ENCODE measurements at regions not wholly inside any gene's neighbourhood (a gene's known extent, or its start where the extent isn't known, plus 50 kb on each side); places are given as distances from the start of the nearest gene placed in this dataset.

GRCh38 chr10:128712661-128713400 lies 586.6 kb upstream of the MKI67 start:
- DNase-seq (ENCODE audit: low read depth) = no peak

DNA sequence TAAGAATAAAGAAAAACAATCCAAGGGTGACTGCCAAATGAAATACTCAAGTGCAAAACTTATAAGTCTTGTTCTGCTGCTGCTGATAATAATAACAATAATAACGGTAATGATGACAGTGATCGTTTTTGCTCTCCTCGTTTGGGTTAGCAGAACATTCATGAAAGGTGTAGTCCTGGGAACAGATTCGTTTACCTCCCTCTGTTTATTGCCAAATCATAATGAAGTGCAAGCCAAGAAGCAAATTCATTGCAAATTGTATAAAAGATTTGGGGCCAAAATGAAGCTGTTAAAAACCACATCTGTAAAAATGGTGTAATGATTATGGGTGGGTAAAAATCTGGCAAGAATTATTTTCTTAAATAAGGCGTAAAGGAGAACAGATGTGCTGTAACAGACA lies 587.2 kb upstream of the MKI67 start:
- no peak for DNase-seq (ENCODE audit: low read depth)

DNA sequence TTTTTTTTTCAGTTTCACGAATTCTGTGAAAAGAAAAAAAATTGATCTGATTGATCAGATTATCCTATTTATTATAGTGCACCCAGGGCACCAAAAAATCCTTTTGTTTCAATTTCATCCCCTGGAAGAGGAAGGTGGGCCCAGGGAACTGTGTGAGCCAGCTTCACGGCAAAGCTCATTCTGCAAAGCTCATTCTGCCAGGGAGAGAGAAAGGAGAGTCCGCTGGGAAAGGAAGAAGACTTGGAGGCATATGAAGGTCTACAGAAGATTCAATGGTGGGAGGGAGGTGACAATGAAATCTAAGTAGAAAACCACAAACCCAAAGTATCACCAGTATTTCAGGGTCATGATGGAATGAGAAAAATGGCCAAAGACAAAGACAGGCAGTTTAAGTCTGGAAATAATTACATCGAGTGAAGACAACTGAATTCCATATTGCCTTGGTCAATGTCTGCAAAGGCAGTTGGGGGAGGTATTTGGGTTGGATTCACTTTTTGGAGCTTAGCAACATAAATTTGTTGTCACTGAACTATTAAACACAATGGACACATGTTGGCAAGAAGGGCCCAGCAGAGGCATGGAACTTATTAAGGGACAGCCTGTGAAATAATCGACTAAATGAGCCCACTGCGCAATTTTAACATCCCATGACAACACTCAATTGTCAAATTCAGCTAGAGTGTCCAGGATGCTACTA lies 587.8 kb upstream of the MKI67 start:
- no peak for DNase-seq (ENCODE audit: low read depth)

DNA sequence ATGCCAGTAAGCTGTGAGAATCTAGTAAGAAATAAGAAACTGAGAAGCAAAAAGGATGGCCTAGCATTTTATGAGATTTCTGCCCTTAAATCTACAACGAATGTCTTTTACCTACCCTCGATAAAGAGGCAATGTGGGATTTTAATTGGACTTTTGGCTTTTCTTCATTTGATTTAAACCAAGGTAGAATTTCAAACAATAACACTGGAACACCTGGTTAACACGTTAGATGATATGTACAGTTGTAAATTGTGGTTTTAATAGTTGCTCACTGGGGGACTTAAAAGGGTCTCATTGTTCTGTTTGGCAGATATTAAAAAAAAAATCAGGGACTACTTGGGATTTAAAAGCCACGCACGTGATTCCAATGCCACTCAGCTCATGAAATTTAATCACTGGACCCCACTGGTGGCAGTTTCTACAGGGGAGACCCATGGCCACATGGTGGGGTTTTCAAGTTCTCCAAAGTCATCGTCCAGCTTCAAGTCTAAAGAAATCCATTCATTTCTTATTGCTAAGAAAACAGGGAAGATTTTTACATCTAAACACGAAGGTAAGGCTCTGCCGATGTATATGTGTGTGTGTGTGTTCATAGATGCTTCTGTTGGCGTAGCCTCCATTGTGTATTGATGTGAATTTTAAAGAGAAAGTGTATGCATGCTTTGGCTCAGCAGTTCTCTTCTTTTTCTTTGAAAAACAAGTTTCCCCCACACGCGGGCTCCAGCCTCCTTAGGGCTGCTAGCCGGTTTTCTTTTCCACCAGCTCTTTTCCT lies 588.6 kb upstream of the MKI67 start:
- DNase-seq (ENCODE audit: low read depth) = no peak

DNA sequence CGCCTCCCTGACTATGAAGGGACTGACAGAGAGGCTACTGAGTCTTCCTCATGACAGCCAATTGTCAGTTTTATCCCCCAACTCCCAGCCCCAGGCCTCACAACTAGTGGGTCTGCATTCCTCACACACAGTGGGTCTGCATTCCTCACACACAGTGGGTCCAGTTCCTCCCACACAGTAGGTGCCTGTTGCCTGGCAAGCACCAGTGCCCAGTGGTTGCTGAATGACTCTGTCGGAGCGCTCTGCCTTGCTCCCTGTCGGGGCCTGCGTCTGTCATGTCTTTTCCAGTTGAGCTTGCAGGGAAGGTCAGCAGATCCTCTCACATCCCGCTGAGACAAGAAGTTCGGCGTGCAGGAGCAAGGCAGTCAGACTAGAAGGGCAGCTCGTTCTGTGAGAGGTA lies 590.0 kb upstream of the MKI67 start:
- no peak for DNase-seq (ENCODE audit: low read depth)

- no peak for DNase-seq (ENCODE audit: low read depth)
Observed at GRCh38 chr10:128721963-128722445, 595.8 kb upstream of the MKI67 start.

DNA sequence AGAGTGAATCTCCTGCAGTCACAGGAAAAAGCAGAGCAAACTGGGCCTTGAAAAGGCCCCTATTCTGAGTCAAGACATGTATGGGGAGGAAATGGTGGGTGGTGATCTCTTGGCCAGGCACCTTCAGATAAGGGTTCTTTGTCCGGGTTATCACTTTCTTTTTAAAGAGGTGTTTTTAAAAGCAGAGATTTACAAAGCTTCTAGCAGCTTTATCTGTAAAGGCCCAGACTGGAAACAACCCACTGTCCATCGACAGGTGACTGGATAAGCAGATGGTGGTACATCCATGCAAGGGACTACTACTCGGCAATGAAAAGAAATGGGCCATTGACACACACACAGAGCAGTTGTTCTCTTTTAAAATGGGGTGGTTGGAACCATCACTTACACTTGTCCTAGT lies 596.7 kb upstream of the MKI67 start:
- DNase-seq (ENCODE audit: low read depth) = no peak

GRCh38 chr10:128723631-128724205 lies 597.5 kb upstream of the MKI67 start:
- no peak for DNase-seq (ENCODE audit: low read depth)

DNA sequence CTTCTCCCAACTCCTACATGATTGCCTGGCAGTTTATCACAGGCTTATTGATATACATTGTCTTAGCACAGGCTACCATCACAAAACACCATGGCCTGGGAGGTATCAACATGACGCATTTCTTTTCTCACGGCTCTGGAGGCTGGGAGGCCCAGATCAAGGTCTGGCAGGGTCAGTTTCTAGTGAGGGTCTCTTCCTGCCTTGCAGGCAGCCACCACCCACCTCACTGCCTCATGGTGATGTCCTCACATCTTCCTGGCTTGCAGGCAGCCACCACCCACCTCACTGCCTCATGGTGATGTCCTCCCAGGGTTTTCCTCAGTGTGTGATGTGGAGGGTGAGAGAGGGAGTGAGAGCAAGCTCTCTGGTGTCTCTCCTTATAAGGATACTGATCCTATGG lies 599.3 kb upstream of the MKI67 start:
- DNase-seq (ENCODE audit: low read depth) = no peak

DNA sequence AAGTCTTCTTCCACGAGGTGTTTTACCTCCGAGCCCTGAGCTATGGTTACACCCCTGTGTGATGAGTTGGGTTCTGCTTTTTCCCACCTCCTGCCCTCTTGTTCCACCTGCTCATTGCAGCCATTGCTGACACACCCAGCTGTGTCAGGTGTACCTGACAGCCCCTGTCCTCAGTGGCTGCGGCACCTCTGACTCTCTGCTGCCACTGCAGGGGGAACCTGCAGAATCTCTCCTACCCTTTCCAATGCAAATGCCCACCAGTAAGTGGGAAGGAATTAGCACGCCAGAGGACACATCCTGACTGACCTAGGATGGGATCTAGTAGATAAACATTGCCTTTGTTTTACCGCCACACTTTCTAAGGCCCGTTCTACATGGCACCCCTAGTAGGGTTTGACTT lies 600.9 kb upstream of the MKI67 start:
- DNase-seq (ENCODE audit: low read depth) = no peak

- DNase-seq (ENCODE audit: low read depth) = no peak
Observed at GRCh38 chr10:128729910-128730420, 603.7 kb upstream of the MKI67 start.

GRCh38 chr10:128730922-128731321 lies 604.7 kb upstream of the MKI67 start:
- DNase-seq (ENCODE audit: low read depth) = no peak

DNA sequence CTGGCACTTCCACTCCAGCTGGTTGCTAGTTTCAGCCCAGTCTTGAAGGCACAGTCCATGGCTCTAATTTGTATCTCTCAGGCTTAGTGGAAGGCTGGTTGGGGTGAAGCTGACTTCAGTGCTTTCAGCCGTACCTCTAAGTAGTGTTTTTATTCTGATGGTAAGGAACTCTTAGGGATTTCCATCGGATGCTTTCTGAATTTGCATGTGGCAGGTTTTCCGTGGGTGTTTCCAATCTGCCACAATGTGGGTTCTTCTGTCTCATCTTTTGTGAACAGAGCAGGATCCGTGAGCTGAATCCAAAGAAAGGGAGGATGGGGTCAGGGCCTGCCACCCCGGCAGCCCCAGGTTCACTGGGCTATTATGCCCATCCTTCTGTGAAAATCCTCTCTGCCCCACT lies 607.9 kb upstream of the MKI67 start:
- no peak for DNase-seq (ENCODE audit: low read depth)

- no peak for DNase-seq (ENCODE audit: low read depth)
Observed at GRCh38 chr10:128734734-128735133, 608.5 kb upstream of the MKI67 start.

- DNase-seq (ENCODE audit: low read depth) = no peak
Observed at GRCh38 chr10:128735996-128736395, 609.8 kb upstream of the MKI67 start.

DNA sequence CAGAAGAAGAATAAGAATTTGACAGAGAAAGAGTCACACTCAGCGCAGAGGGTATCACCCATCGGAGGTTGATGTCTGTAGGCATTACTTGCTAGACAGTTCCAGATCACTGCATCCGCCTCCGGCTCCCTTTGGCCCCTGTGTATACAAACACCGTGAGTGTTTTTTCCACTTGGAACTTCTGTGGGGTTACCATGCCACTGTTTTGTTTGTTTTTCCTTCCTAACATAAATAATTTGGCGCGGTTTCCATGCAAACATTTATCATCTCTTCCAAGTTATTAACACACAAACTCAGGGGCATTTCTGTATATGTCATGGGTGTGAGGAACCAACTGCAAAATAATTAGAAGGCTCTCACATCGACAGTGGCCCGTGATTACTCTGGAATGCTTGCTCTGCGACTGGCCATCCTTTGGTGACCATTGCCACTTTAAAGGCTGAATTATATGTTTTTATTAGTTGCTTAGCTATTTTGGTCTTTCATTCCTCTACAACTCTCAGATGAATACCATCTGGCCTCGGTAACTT lies 612.2 kb upstream of the MKI67 start:
- no peak for DNase-seq (ENCODE audit: low read depth)

- DNase-seq (ENCODE audit: low read depth) = no peak
Observed at GRCh38 chr10:128739930-128740329, 613.7 kb upstream of the MKI67 start.

DNA sequence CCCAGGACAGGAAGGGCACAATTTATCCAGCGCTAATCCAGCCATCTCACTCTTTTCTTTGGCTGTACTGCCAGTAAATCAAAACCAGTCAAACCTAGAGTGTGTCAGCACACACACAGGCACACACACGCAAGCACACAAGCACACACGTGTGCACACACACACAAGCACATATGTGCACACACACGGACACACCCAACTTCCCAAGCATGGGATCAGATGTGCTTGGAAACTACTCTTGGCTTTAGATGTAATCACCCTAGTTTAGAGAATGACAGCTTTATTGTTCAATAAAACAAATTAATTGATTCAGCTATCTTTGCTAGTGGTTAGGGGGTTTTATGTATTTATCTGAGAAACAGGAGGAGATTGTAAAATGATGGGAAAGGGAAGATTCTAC lies 615.0 kb upstream of the MKI67 start:
- DNase-seq (ENCODE audit: low read depth) = no peak

DNA sequence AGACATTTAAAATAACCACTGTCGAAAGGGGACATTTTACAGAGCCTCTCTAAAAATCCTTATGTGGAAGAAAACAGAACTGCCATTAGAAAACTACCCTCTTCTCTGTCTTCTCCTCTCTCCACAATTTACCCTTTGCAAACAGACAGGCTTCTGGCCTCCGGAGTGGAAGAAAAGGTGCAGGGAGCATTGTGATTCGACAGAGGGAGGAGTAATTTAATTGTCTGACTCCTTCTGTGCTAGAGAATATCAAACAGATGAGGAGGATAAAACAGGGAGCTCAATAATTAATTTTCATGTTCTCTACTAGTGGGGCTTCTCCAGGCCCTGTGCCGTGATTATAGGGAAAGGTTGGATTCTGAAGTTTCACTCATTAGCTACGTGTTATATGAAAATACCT lies 615.5 kb upstream of the MKI67 start:
- no peak for DNase-seq (ENCODE audit: low read depth)

GRCh38 chr10:128744092-128744491 lies 617.9 kb upstream of the MKI67 start:
- no peak for DNase-seq (ENCODE audit: low read depth)

DNA sequence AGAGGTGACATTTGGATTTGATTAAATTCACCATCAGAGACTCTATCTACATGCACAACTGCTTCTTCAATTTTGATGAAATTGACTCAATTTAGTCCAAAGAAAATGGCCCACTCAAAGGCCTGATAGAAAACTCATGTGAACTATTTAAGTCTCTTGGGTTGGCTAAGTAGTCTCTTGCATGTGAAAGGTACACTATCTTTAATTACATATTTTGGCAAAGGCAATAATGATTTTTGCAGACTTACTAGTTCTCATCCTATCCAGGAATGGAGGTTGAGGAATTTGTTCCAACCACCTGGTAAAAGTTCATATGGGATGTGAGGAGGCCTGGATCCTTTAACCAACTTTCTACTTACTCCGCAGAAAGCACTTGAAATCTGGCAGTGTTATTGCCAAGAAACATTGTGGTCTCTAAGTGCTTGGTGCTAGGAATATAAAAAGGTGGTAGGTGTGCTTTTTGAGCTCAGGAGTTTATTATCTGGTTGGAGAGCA lies 618.6 kb upstream of the MKI67 start:
- DNase-seq (ENCODE audit: low read depth) = no peak
